ENCODE measurements at regions not wholly inside any gene's neighbourhood (a gene's known extent, or its start where the extent isn't known, plus 50 kb on each side); places are given as distances from the start of the nearest gene placed in this dataset.

GRCh38 chr2:153770359-153770991 is 101.2 kb upstream of the GALNT13 start:
- no peak for TF ChIP-seq CTCF (IDR thresholded peaks at IDR 0.05)
- no peaks in the 10 kb centered on the region for H3K36me3 ChIP-seq
- no peak overlapping the region for H3K4me3 ChIP-seq
- H3K27ac ChIP-seq, result no peak overlapping the region
- H3K27me3 ChIP-seq, result no peaks in the 10 kb centered on the region
- peaks cover 0 to 67% (median 43%) of the 10 kb centered on the region in 11 donors for H3K9me3 ChIP-seq
- intact Hi-C loops (cut with DNase I), result no loop called here
- WGBS, 2 donors, result 22 to 30% methylated on average over 4 of the region's 4 CpGs
- no peaks in the 10 kb centered on the region for H3K4me1 ChIP-seq
- DNase-seq, result no peak
- ATAC-seq, result no peak

- no peak overlapping the region for H3K27ac ChIP-seq
- H3K27me3 ChIP-seq, result no peaks in the 10 kb centered on the region
- no peak for DNase-seq
- TF ChIP-seq CTCF (IDR thresholded peaks at IDR 0.05), result no peak
- H3K4me1 ChIP-seq, result no peaks in the 10 kb centered on the region
- 69 to 78% methylated on average over 2 of the region's 2 CpGs for WGBS, 2 donors
- intact Hi-C loops (cut with DNase I), result no loop called here
- H3K36me3 ChIP-seq, result no peaks in the 10 kb centered on the region
- H3K9me3 ChIP-seq, result peaks cover 0 to 19% (median 0%) of the 10 kb centered on the region in 11 donors
- no peak overlapping the region for H3K4me3 ChIP-seq
- ATAC-seq, result no peak
These were observed 91.5 kb upstream of the GALNT13 start for GRCh38 chr2:153780241-153780640.

- Histone ChIP-seq H3K27me3 (no peaks in the 10 kb centered on the region), H3K4me3 (no peak overlapping the region), H3K9me3 (peaks cover 0 to 52% (median 2%) of the 10 kb centered on the region in 11 donors), H3K27ac (no peak overlapping the region), H3K4me1 (no peaks in the 10 kb centered on the region), H3K36me3 (no peaks in the 10 kb centered on the region)
- WGBS, 2 donors, result 82 to 92% methylated on average over 5 of the region's 5 CpGs
- no peak for DNase-seq
- intact Hi-C loops (cut with DNase I), result no loop called here
- ATAC-seq, result no peak
- TF ChIP-seq CTCF (IDR thresholded peaks at IDR 0.05), result no peak
These were observed 85.7 kb upstream of the GALNT13 start for GRCh38 chr2:153786016-153786415.

- intact Hi-C loops (cut with DNase I), result no loop called here
- 84 to 85% methylated on average over 1 of the region's 1 CpG for WGBS, 2 donors
- peaks cover 0 to 63% (median 9%) of the 10 kb centered on the region in 11 donors for H3K9me3 ChIP-seq
- no peaks in the 10 kb centered on the region for H3K4me1 ChIP-seq
- H3K36me3 ChIP-seq, result no peaks in the 10 kb centered on the region
- H3K27me3 ChIP-seq, result no peaks in the 10 kb centered on the region
- no peak overlapping the region for H3K4me3 ChIP-seq
- DNase-seq, result no peak
- ATAC-seq, result no peak
- no peak overlapping the region for H3K27ac ChIP-seq
- TF ChIP-seq CTCF (IDR thresholded peaks at IDR 0.05), result no peak
These were observed 84.1 kb upstream of the GALNT13 start for GRCh38 chr2:153787612-153788011.

Measured in heart right ventricle (tissue), 16 donors.